ENCODE measurements at regions not wholly inside any gene's neighbourhood (a gene's known extent, or its start where the extent isn't known, plus 50 kb on each side); places are given as distances from the start of the nearest gene placed in this dataset.

DNA sequence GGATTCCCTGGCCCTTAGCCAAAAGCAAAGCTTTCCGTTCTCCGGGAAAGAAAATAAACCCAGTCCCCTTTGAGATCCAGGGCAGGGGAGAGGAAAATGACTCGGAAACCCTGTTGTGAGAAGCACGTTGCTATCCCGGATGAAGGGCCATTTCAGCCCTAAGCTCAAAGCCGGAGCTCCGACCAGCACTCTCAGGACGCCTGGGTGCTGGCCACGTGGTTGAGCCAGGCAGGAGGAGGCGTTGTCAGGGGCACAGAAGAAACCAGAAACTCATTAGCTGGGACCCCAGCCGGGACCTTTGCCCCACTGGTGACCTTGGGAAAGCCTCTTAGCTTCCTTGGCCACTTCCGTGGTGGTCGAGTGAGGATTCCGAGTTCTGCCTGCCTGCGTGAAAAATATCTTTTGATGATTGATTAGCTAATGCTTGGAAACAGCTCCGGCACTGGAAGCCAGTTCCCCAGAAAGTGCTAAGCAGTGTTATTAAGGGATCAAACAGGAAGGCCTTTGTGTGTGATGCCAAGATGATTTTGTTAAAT, 57.6 kb upstream of the FZD10 start:
- no peak for DNase-seq

DNA sequence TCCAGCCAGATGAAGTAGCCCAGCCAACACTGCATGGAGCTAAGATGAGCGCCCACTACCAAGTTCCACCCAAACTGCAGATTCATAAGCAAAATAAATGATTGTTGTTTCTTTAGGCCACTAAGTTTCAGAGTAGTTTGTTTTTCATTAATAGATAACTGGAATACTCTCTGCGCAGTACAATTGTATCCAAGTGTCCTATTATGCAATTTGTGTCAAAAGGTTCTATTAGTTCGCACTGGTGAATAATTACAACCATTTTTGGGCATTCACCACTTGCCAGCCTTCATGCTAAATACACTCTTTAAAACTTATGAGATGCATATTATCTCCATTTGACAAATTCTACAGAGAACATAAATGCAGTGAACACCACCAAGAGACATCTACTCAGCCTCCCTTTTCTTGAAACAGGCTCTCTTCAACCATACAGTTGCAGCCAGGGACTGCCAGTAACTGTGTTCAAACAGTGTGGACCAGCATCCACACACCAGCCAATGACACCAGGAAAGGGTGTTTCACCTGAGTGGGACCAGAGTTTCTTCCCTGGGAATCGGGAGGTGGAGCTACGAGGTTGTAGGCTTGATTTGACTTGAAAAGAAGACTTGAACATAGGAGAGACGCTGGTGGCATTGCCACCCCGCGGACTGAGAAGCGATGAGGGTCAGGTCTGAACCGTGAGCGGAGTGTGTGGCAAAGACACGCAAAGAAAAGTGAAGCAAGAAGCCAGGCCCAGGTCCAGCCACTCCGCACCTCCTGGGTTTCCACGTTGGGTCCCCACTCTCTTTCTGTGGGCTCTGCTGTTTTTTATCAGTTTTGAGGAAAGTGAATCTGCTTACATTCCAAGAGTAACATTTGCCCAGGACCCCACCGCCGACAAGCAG, 53.0 kb upstream of the FZD10 start:
- DNase-seq = no peak

DNA sequence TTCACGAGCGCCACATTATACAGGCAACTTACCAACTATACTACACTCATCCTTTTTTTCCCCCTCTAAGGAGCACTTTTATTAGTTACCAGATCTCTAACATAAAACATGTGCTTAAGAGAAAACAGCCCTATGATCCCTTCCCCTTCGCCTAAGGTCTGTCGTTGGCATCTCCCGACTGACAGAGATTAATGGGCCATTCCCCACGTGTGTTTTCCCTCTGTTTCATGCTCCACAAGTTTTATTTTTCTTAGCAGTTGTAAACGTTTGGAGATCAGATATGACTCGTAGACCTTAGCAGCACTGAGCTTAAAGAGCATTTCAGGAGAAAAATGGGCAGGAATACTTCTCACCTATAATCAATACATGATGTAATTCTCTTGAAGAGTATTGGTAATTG, 51.4 kb upstream of the FZD10 start:
- no peak for DNase-seq

DNA sequence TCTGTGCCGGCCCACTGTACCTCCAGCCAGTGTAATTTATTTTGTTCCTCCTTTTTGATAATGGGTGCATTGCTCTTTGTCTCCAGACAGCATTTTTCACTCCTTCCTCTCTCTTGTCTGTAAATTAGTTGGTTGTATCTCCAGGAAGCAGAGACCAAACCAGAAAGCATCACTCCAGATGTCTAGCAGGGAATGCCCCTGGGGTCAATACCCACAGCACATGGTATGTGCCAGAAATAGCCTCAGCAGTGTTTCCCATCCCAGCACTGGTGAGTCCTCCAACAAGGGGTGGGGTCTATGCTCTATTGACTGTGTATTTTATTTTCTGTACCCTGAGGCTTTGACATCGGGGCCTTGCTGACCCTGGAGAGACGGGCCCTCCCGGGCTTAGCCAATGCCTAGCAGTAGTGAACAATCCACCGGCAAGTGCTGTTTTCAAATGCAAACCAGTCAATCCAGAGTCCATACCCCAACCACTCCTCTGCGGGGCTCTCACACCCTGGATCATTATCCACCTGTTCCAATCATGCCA, 50.2 kb upstream of the FZD10 start:
- DNase-seq = no peak

Measured in NCI-H1694 treated with DMSO at 0.1 percent for 48 hours (cell line).